ENCODE measurements at regions not wholly inside any gene's neighbourhood (a gene's known extent, or its start where the extent isn't known, plus 50 kb on each side); places are given as distances from the start of the nearest gene placed in this dataset.

DNA sequence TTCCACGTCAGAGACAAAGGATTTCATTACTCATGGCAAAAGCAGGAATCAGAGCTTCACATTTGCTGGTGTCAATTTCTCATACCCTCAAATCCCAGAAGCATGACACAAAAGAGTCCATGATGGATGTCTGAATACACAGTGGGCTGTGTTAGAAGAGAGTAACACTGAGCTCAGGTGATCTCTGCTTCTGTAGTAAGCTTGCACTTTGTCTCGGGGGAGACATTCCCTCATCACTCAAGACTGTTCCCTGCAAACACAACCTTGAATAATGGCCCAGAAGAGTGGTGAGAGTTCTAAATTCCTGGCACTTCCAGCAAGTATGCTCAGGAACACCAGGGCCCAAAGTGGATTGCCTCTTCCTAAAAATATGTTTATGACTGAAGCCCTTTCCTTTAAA, 1787.2 kb upstream of the SEL1L start (continued):
- TF ChIP-seq, protein P1, sequence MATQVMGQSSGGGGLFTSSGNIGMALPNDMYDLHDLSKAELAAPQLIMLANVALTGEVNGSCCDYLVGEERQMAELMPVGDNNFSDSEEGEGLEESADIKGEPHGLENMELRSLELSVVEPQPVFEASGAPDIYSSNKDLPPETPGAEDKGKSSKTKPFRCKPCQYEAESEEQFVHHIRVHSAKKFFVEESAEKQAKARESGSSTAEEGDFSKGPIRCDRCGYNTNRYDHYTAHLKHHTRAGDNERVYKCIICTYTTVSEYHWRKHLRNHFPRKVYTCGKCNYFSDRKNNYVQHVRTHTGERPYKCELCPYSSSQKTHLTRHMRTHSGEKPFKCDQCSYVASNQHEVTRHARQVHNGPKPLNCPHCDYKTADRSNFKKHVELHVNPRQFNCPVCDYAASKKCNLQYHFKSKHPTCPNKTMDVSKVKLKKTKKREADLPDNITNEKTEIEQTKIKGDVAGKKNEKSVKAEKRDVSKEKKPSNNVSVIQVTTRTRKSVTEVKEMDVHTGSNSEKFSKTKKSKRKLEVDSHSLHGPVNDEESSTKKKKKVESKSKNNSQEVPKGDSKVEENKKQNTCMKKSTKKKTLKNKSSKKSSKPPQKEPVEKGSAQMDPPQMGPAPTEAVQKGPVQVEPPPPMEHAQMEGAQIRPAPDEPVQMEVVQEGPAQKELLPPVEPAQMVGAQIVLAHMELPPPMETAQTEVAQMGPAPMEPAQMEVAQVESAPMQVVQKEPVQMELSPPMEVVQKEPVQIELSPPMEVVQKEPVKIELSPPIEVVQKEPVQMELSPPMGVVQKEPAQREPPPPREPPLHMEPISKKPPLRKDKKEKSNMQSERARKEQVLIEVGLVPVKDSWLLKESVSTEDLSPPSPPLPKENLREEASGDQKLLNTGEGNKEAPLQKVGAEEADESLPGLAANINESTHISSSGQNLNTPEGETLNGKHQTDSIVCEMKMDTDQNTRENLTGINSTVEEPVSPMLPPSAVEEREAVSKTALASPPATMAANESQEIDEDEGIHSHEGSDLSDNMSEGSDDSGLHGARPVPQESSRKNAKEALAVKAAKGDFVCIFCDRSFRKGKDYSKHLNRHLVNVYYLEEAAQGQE (IDR thresholded peaks at IDR 0.05; ENCODE audit: unreplicated experiment) = no peak
- no peak for TF ChIP-seq NANOG (IDR thresholded peaks at IDR 0.05; ENCODE audit: borderline replicate concordance)

DNA sequence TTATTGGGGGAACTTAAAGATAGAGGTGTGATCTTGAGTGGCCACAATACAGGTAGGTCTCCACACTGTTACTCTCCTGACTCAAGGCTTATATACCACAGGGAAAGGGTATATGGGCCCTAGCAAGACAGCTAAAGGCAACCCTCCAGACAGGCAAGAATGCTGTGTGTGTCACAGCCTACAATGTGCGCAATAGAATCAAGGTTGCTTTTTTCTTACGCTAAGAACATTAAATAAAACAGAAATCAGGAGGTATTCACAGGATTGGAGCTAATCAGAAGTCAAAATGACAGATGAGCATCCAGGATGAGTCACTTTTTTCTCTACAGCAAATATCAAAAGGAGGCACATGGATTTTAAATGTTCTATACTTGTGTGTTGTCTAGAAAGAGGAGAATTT, 1797.9 kb upstream of the SEL1L start:
- H3K4me3 ChIP-seq = no peak overlapping the region
- no peaks in the 10 kb centered on the region for H4K20me1 ChIP-seq (replicated peaks; ENCODE audit: insufficient read depth)
- DNase-seq (ENCODE audit: low spot score) = no peak
- H3F3A ChIP-seq (replicated peaks; ENCODE audit: low read depth) = no peaks in the 10 kb centered on the region
- no peaks in the 10 kb centered on the region for H3K27me3 Mint-ChIP-seq (ENCODE audit: insufficient read depth, low read depth, poor library complexity)
- no peak overlapping the region for H3K27ac ChIP-seq (ENCODE audit: low read depth)
- no peak overlapping the region for H3K4me2 ChIP-seq
- no peaks in the 10 kb centered on the region for H3K36me3 ChIP-seq (ENCODE audit: insufficient read depth)
- no peak for ATAC-seq
- no peaks in the 10 kb centered on the region for H3K9me3 Mint-ChIP-seq
- peaks cover 9% of the 10 kb centered on the region for H3K4me1 ChIP-seq (ENCODE audit: insufficient read depth)
- H3K27me3 ChIP-seq (ENCODE audit: insufficient read depth) = no peaks in the 10 kb centered on the region
- no peaks in the 10 kb centered on the region for H3K9me2 ChIP-seq (ENCODE audit: insufficient read depth)
- H3K27ac Mint-ChIP-seq = no peak overlapping the region
- peaks cover 13% of the 10 kb centered on the region; the same call in 2 of the 3 replicates for H3K4me1 Mint-ChIP-seq
- H3K4me3 Mint-ChIP-seq = no peak overlapping the region
- no peaks in the 10 kb centered on the region for H3K36me3 Mint-ChIP-seq (ENCODE audit: low read depth)
- no peaks in the 10 kb centered on the region for H3K79me2 ChIP-seq (replicated peaks; ENCODE audit: insufficient read depth)
- H2AFZ ChIP-seq = peak overlapping the region; percentile 3; the same call in 1 of the 2 replicates
- TF ChIP-seq ZNF114 (CRISPR knock-in tag; IDR thresholded peaks at IDR 0.05) (no peak), NANOG (IDR thresholded peaks at IDR 0.05; ENCODE audit: borderline replicate concordance) (no peak), EZH2phosphoT487 (IDR thresholded peaks at IDR 0.05; ENCODE audit: unreplicated experiment) (no peak), ZNF331 (CRISPR knock-in tag; IDR thresholded peaks at IDR 0.05; ENCODE audit: low read depth) (no peak), EZH2 (IDR thresholded peaks at IDR 0.05; ENCODE audit: low read depth, unreplicated experiment) (no peak)
- TF ChIP-seq, protein P2, sequence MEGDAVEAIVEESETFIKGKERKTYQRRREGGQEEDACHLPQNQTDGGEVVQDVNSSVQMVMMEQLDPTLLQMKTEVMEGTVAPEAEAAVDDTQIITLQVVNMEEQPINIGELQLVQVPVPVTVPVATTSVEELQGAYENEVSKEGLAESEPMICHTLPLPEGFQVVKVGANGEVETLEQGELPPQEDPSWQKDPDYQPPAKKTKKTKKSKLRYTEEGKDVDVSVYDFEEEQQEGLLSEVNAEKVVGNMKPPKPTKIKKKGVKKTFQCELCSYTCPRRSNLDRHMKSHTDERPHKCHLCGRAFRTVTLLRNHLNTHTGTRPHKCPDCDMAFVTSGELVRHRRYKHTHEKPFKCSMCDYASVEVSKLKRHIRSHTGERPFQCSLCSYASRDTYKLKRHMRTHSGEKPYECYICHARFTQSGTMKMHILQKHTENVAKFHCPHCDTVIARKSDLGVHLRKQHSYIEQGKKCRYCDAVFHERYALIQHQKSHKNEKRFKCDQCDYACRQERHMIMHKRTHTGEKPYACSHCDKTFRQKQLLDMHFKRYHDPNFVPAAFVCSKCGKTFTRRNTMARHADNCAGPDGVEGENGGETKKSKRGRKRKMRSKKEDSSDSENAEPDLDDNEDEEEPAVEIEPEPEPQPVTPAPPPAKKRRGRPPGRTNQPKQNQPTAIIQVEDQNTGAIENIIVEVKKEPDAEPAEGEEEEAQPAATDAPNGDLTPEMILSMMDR (conservative IDR thresholded peaks at IDR 0.05; ENCODE audit: low read depth in 2 of 2) = no peak
- TF ChIP-seq, protein P3, sequence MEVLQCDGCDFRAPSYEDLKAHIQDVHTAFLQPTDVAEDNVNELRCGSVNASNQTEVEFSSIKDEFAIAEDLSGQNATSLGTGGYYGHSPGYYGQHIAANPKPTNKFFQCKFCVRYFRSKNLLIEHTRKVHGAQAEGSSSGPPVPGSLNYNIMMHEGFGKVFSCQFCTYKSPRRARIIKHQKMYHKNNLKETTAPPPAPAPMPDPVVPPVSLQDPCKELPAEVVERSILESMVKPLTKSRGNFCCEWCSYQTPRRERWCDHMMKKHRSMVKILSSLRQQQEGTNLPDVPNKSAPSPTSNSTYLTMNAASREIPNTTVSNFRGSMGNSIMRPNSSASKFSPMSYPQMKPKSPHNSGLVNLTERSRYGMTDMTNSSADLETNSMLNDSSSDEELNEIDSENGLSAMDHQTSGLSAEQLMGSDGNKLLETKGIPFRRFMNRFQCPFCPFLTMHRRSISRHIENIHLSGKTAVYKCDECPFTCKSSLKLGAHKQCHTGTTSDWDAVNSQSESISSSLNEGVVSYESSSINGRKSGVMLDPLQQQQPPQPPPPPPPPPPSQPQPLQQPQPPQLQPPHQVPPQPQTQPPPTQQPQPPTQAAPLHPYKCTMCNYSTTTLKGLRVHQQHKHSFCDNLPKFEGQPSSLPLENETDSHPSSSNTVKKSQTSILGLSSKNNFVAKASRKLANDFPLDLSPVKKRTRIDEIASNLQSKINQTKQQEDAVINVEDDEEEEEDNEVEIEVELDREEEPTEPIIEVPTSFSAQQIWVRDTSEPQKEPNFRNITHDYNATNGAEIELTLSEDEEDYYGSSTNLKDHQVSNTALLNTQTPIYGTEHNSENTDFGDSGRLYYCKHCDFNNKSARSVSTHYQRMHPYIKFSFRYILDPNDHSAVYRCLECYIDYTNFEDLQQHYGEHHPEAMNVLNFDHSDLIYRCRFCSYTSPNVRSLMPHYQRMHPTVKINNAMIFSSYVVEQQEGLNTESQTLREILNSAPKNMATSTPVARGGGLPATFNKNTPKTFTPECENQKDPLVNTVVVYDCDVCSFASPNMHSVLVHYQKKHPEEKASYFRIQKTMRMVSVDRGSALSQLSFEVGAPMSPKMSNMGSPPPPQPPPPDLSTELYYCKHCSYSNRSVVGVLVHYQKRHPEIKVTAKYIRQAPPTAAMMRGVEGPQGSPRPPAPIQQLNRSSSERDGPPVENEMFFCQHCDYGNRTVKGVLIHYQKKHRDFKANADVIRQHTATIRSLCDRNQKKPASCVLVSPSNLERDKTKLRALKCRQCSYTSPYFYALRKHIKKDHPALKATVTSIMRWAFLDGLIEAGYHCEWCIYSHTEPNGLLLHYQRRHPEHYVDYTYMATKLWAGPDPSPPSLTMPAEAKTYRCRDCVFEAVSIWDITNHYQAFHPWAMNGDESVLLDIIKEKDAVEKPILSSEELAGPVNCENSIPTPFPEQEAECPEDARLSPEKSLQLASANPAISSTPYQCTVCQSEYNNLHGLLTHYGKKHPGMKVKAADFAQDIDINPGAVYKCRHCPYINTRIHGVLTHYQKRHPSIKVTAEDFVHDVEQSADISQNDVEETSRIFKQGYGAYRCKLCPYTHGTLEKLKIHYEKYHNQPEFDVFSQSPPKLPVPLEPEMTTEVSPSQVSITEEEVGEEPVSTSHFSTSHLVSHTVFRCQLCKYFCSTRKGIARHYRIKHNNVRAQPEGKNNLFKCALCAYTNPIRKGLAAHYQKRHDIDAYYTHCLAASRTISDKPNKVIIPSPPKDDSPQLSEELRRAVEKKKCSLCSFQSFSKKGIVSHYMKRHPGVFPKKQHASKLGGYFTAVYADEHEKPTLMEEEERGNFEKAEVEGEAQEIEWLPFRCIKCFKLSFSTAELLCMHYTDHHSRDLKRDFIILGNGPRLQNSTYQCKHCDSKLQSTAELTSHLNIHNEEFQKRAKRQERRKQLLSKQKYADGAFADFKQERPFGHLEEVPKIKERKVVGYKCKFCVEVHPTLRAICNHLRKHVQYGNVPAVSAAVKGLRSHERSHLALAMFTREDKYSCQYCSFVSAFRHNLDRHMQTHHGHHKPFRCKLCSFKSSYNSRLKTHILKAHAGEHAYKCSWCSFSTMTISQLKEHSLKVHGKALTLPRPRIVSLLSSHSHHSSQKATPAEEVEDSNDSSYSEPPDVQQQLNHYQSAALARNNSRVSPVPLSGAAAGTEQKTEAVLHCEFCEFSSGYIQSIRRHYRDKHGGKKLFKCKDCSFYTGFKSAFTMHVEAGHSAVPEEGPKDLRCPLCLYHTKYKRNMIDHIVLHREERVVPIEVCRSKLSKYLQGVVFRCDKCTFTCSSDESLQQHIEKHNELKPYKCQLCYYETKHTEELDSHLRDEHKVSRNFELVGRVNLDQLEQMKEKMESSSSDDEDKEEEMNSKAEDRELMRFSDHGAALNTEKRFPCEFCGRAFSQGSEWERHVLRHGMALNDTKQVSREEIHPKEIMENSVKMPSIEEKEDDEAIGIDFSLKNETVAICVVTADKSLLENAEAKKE (CRISPR knock-in tag; IDR thresholded peaks at IDR 0.05) = no peak
- TF ChIP-seq, protein P4, sequence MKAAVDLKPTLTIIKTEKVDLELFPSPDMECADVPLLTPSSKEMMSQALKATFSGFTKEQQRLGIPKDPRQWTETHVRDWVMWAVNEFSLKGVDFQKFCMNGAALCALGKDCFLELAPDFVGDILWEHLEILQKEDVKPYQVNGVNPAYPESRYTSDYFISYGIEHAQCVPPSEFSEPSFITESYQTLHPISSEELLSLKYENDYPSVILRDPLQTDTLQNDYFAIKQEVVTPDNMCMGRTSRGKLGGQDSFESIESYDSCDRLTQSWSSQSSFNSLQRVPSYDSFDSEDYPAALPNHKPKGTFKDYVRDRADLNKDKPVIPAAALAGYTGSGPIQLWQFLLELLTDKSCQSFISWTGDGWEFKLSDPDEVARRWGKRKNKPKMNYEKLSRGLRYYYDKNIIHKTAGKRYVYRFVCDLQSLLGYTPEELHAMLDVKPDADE (IDR thresholded peaks at IDR 0.05) = no peak

All from GM23338 (cell line).